ENCODE measurements at regions not wholly inside any gene's neighbourhood (a gene's known extent, or its start where the extent isn't known, plus 50 kb on each side); places are given as distances from the start of the nearest gene placed in this dataset.

- no peak for DNase-seq (ENCODE audit: low spot score in 2 of 2)
- Histone ChIP-seq H3K27me3 (no peaks in the 10 kb centered on the region), H3K4me3 (no peak overlapping the region), H3K36me3 (no peaks in the 10 kb centered on the region), H3K27ac (no peak overlapping the region), H3K9me3 (peaks cover 0 to 7% (median 0%) of the 10 kb centered on the region in 4 donors), H3K4me1 (no peaks in the 10 kb centered on the region)
- 59 to 68% methylated on average over 7 of the region's 7 CpGs for WGBS, 2 donors
- TF ChIP-seq EP300 (IDR thresholded peaks at IDR 0.05), result no peak
- no peak for TF ChIP-seq POLR2A (IDR thresholded peaks at IDR 0.05)
- TF ChIP-seq CTCF (IDR thresholded peaks at IDR 0.05), result no peak
Measured at GRCh38 chr3:13262493-13263211, 157.5 kb downstream of the NUP210 start.

GRCh38 chr3:13261892-13262291 lies 158.2 kb downstream of the NUP210 start:
- no peaks in the 10 kb centered on the region for H3K4me1 ChIP-seq
- 83 to 89% methylated on average over 6 of the region's 6 CpGs for WGBS, 2 donors
- TF ChIP-seq CTCF (IDR thresholded peaks at IDR 0.05) (no peak), EP300 (IDR thresholded peaks at IDR 0.05) (no peak), POLR2A (IDR thresholded peaks at IDR 0.05) (no peak)
- H3K27ac ChIP-seq, result no peak overlapping the region
- no peaks in the 10 kb centered on the region for H3K27me3 ChIP-seq
- peaks cover 0 to 7% (median 0%) of the 10 kb centered on the region in 4 donors for H3K9me3 ChIP-seq
- no peak overlapping the region for H3K4me3 ChIP-seq
- DNase-seq (ENCODE audit: low spot score in 2 of 2), result no peak
- H3K36me3 ChIP-seq, result no peaks in the 10 kb centered on the region

- WGBS, 2 donors, result 80 to 84% methylated on average over 12 to 15 of the region's 15 CpGs
- H3K9me3 ChIP-seq, result peaks cover 0 to 7% (median 0%) of the 10 kb centered on the region in 4 donors
- H3K27ac ChIP-seq, result no peak overlapping the region
- no peak for TF ChIP-seq CTCF (IDR thresholded peaks at IDR 0.05)
- no peak for TF ChIP-seq POLR2A (IDR thresholded peaks at IDR 0.05)
- TF ChIP-seq EP300 (IDR thresholded peaks at IDR 0.05), result no peak
- DNase-seq (ENCODE audit: low spot score in 2 of 2), result no peak
- H3K4me1 ChIP-seq, result no peaks in the 10 kb centered on the region
- no peaks in the 10 kb centered on the region for H3K36me3 ChIP-seq
- no peak overlapping the region for H3K4me3 ChIP-seq
- no peaks in the 10 kb centered on the region for H3K27me3 ChIP-seq
Measured at GRCh38 chr3:13261104-13261830, 158.9 kb downstream of the NUP210 start.

GRCh38 chr3:13260259-13261103 lies 159.6 kb downstream of the NUP210 start:
- no peak for DNase-seq (ENCODE audit: low spot score in 2 of 2)
- Histone ChIP-seq H3K27ac (no peak overlapping the region), H3K27me3 (no peaks in the 10 kb centered on the region), H3K4me1 (no peaks in the 10 kb centered on the region), H3K36me3 (no peaks in the 10 kb centered on the region), H3K9me3 (peaks cover 0 to 5% (median 0%) of the 10 kb centered on the region in 4 donors), H3K4me3 (no peak overlapping the region)
- TF ChIP-seq POLR2A (IDR thresholded peaks at IDR 0.05) (no peak), EP300 (IDR thresholded peaks at IDR 0.05) (no peak), CTCF (IDR thresholded peaks at IDR 0.05) (no peak)
- 71 to 81% methylated on average over 11 to 15 of the region's 15 CpGs for WGBS, 2 donors
